ES-I3 (cell line): ENCODE measurements at regions not wholly inside any gene's neighbourhood (a gene's known extent, or its start where the extent isn't known, plus 50 kb on each side); places are given as distances from the start of the nearest gene placed in this dataset.

Experiments used
- H3K36me3 ChIP-seq: 2 replicates; pipeline ENCODE4 v1.6.1; 2013; ENCODE audit warnings: mild to moderate bottlenecking, low read length, control low read depth, moderate library complexity; ENCODE audit not compliant: insufficient read depth
- H3K4me1 ChIP-seq: 2 replicates; pipeline ENCODE4 v1.6.1; 2013; ENCODE audit warnings: mild to moderate bottlenecking, control low read depth, low read length; ENCODE audit not compliant: insufficient read depth
- H3K9ac ChIP-seq: 2 replicates; pipeline ENCODE4 v1.6.1; 2013; ENCODE audit warnings: low read depth, mild to moderate bottlenecking, low read length, moderate library complexity
- H3K9me3 ChIP-seq: 2 replicates; pipeline ENCODE4 v1.6.1; 2013; ENCODE audit warnings: mild to moderate bottlenecking, low read length, moderate library complexity; ENCODE audit not compliant: control insufficient read depth, insufficient read depth

GRCh38 chr2:34001557-34001956, 402.5 kb upstream of the FAM98A start:
- no peaks in the 10 kb centered on the region for H3K9me3 ChIP-seq
- no peaks in the 10 kb centered on the region for H3K36me3 ChIP-seq
- no peaks in the 10 kb centered on the region for H3K4me1 ChIP-seq
- no peak overlapping the region for H3K9ac ChIP-seq

DNA sequence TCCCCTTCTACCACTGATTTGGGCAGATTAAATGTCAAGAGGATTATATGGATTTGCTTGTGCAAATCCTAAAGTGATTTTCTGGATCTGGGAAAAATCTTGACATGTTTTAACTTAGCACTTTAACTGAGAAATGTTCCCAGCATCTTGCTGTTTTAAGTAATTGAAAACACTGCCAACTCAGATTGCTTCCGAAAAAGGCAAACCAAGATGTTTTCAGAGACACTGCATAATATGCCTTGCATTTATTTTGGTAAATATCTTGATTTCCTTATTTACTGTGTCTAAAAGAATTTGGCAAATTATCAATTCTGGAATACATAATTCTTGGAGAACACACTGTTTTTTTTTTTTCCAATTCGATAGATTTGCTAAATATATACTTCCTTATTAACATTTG, 385.0 kb upstream of the FAM98A start:
- H3K9me3 ChIP-seq = 0 out of 2 replicates have a peak, but pooled peaks cover 4% of the 10 kb centered on the region
- no peak overlapping the region for H3K9ac ChIP-seq
- H3K4me1 ChIP-seq = no peaks in the 10 kb centered on the region
- H3K36me3 ChIP-seq = no peaks in the 10 kb centered on the region

DNA sequence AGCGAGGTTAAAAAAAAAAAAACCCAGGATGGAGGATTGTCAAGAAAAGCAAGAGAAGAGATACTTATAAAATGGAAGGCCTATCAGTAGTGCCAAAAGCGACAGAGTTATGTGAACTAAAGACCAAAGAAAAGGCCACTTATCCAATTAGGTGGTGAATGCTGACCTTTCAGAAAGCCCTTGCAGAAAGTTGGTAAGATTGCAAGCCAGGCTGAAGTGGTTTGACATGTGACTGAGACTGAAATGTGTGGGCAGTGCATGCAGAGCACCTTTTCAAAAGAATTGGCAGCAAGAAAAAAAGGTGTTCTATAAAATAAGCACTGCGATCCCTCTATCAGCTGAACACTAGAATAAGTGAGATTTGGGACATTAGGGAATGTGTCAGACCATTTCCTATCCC, 379.4 kb upstream of the FAM98A start:
- H3K4me1 ChIP-seq = no peaks in the 10 kb centered on the region
- no peaks in the 10 kb centered on the region; the same call in 1 of the 2 replicates for H3K9me3 ChIP-seq
- H3K9ac ChIP-seq = no peak overlapping the region
- H3K36me3 ChIP-seq = no peaks in the 10 kb centered on the region

GRCh38 chr2:33975498-33975897, 376.4 kb upstream of the FAM98A start:
- H3K4me1 ChIP-seq = no peaks in the 10 kb centered on the region
- no peaks in the 10 kb centered on the region for H3K36me3 ChIP-seq
- no peaks in the 10 kb centered on the region; the same call in 1 of the 2 replicates for H3K9me3 ChIP-seq
- no peak overlapping the region for H3K9ac ChIP-seq

GRCh38 chr2:33967103-33967502, 368.0 kb upstream of the FAM98A start:
- Histone ChIP-seq H3K9ac (no peak overlapping the region), H3K4me1 (no peaks in the 10 kb centered on the region), H3K9me3 (no peaks in the 10 kb centered on the region; the same call in 1 of the 2 replicates), H3K36me3 (no peaks in the 10 kb centered on the region)

DNA sequence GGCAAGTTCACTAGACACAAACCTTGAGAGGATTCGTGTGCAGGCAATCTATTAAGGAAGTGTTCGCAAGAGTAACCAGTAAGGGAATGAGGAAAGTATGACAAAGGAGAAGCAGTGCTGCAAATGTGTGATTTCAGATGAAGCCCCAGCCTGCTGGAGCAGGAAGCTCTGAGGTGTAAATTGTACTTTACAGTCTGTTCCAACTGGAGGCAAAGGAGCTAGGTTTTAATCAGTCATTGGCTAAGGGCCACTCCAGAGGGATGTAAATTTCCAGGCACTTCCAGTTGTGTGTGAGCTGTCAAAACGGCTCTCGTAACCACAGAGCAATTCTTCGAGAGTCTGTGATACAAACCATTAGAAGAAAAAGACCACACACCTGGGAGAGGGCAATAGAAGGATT, 359.5 kb upstream of the FAM98A start:
- Histone ChIP-seq H3K36me3 (no peaks in the 10 kb centered on the region), H3K9ac (no peak overlapping the region), H3K9me3 (no peaks in the 10 kb centered on the region), H3K4me1 (no peaks in the 10 kb centered on the region)

GRCh38 chr2:33949371-33949770, 350.3 kb upstream of the FAM98A start:
- H3K9me3 ChIP-seq = no peaks in the 10 kb centered on the region
- no peaks in the 10 kb centered on the region for H3K4me1 ChIP-seq
- no peak overlapping the region for H3K9ac ChIP-seq
- H3K36me3 ChIP-seq = no peaks in the 10 kb centered on the region

DNA sequence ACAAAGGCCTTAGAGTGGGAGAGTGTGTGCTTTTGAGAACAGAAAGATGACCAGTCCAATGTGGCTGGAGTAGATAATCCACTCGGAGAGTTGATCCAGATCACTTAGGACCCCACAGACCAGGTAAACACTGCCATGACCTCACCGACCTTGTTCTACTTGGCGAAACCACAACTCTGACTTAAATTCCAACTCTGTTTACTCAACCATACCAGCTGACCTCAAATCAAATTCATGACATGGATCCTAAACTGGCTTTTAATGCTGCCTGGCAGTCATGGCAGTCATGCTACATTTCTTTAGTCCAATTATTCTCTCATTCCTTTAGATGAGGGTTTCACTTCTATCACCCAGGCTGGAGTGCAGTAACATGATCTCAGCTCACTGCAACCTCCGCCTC, 347.1 kb upstream of the FAM98A start:
- Histone ChIP-seq H3K4me1 (no peaks in the 10 kb centered on the region), H3K36me3 (no peaks in the 10 kb centered on the region), H3K9me3 (no peaks in the 10 kb centered on the region), H3K9ac (no peak overlapping the region)

DNA sequence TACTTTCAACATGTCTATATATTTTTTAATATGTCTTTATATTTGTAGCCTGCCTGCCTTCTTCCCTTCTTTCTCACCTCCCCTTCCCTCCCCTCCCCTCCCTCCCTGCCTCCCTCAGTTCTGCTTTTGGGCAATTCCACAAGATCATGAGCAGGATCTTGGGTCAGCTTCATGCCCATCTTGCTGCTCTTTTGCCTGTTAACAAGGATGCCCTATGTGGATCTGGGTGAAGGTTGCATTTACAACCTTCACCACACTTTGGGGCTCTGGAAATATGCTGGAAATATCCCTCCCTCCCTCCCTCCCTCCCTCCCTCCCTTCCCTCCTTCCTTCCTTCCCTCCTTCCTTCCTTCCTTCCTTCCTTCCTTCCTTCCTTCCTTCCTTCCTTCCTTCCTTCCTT, 334.1 kb upstream of the FAM98A start:
- Histone ChIP-seq H3K9ac (no peak overlapping the region), H3K36me3 (no peaks in the 10 kb centered on the region), H3K9me3 (no peaks in the 10 kb centered on the region), H3K4me1 (no peaks in the 10 kb centered on the region)

GRCh38 chr2:33931164-33931563, 332.1 kb upstream of the FAM98A start:
- H3K4me1 ChIP-seq = no peaks in the 10 kb centered on the region
- H3K36me3 ChIP-seq = no peaks in the 10 kb centered on the region
- H3K9ac ChIP-seq = no peak overlapping the region
- H3K9me3 ChIP-seq = no peaks in the 10 kb centered on the region

DNA sequence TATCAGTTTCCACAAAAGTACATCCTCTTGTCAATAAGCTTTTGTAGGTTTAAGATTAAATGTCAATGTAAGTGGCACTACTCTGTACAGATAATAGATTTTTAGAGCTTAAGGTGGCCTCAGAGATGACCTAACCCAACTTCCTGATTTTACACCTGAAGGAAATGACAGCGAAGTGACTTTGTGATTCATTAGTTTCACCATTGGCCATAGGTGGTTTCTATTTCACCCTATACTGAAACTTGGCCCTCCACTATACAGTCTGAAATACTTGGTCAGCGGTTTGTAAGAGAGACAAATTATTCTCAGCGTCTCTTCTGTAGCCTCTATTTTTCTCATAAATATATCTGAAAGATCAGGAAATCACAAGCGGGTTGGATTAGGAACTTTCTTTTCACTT, 330.4 kb upstream of the FAM98A start:
- H3K9me3 ChIP-seq = no peaks in the 10 kb centered on the region
- H3K36me3 ChIP-seq = no peaks in the 10 kb centered on the region
- no peak overlapping the region for H3K9ac ChIP-seq
- no peaks in the 10 kb centered on the region for H3K4me1 ChIP-seq

- Histone ChIP-seq H3K9me3 (no peaks in the 10 kb centered on the region), H3K36me3 (no peaks in the 10 kb centered on the region)
These were observed 328.7 kb upstream of the FAM98A start for GRCh38 chr2:33927756-33928155.

DNA sequence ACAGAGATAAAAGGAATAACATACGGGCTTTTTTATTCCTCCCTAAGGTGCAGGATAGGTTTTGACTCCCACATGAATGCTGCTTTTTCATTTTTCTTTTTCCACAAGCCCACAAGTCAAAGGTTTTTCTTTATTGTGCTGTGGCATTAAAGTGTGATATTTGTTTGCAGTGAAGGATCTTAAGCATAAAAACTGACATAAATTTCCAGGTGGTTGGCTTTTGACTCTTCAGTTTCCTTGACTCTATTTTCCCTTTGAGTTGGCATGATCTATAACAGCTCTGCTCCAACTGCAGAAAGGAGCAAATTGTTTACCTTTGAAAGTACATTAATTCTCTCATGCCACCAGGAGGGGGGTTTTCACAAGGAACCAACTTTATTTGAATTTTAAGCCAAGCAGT, 326.2 kb upstream of the FAM98A start:
- Histone ChIP-seq H3K36me3 (no peaks in the 10 kb centered on the region), H3K4me1 (no peaks in the 10 kb centered on the region), H3K9me3 (no peaks in the 10 kb centered on the region; the same call in 1 of the 2 replicates), H3K9ac (no peak overlapping the region)

More at GRCh38 chr2:33927756-33928155, 328.7 kb upstream of the FAM98A start:
- no peak overlapping the region for H3K9ac ChIP-seq
- H3K4me1 ChIP-seq = no peaks in the 10 kb centered on the region

GRCh38 chr2:33924586-33925169, 325.6 kb upstream of the FAM98A start:
- H3K9me3 ChIP-seq = no peaks in the 10 kb centered on the region; the same call in 1 of the 2 replicates
- H3K36me3 ChIP-seq = no peaks in the 10 kb centered on the region
- H3K4me1 ChIP-seq = no peaks in the 10 kb centered on the region
- H3K9ac ChIP-seq = no peak overlapping the region

GRCh38 chr2:33917252-33917651, 318.2 kb upstream of the FAM98A start:
- H3K9me3 ChIP-seq = no peaks in the 10 kb centered on the region; the same call in 1 of the 2 replicates
- no peaks in the 10 kb centered on the region for H3K36me3 ChIP-seq
- no peaks in the 10 kb centered on the region for H3K4me1 ChIP-seq
- no peak overlapping the region for H3K9ac ChIP-seq
